A549 (cell line): ENCODE measurements at regions not wholly inside any gene's neighbourhood (a gene's known extent, or its start where the extent isn't known, plus 50 kb on each side); places are given as distances from the start of the nearest gene placed in this dataset.

Experiments
- ATAC-seq, 2 experiments: fragments of 200-7000 bp in 1 of 2; fragments of >200 bp in 1 of 2; cut with Nextera tagmentation in 1 of 2; cut with Tn5 transposase in 1 of 2; 3 replicates each; pipeline versions ENCODE4 v1.8.0 to v1.9.1; 2018 to 2020; ENCODE audit warnings: mild to moderate bottlenecking in 1 of 2, moderate library complexity in 1 of 2
- CTCF ChIA-PET: fragments of 300-600 bp; sonication (Branson Sonifier 250); formaldehyde crosslinking; extraction: SDS; loops from one replicate; lab custom pipeline; 2021; ENCODE audit warnings: antibody characterized with exemption, inconsistent platforms; lab: Yijun Ruan, JAX
- POLR2A ChIA-PET: fragments of 350-600 bp; formaldehyde crosslinking; extraction: SDS; loops from one replicate; lab custom pipeline; 2021; ENCODE audit warnings: antibody characterized with exemption, inconsistent platforms; lab: Yijun Ruan, JAX
- DNase-seq, 2 experiments: peaks; one replicate each; pipeline versions ENCODE4 v3.0.0 to v3.0.0-alpha.2; 2011 to 2016; ENCODE audit warnings: low read depth in 1 of 2, low spot score in 1 of 2
- FAIRE-seq: peaks from 2 replicates; lab custom pipeline; 2011; peaks lifted over from hg19 to GRCh38; lab: Jason Lieb, UNC
- H3K27ac ChIP-seq, 2 experiments: fragments of >200 bp; sonication (Bioruptor Twin); formaldehyde crosslinking; 3 replicates each; pipeline ENCODE4 v1.5.1; 2016 to 2017
- H3K4me1 ChIP-seq: fragments of >200 bp; sonication (Bioruptor Twin); formaldehyde crosslinking; 3 replicates; pipeline ENCODE4 v1.6.1; 2016
- H3K4me2 ChIP-seq: fragments of >200 bp; sonication (Bioruptor Twin); formaldehyde crosslinking; 3 replicates; pipeline ENCODE4 v1.6.1; 2016
- H3K4me3 ChIP-seq: fragments of >200 bp; sonication (Bioruptor Twin); formaldehyde crosslinking; 3 replicates; pipeline ENCODE4 v1.5.1; 2016
- H3K9me3 ChIP-seq: fragments of >200 bp; sonication (Bioruptor Twin); formaldehyde crosslinking; 3 replicates; pipeline ENCODE4 v1.6.1; 2016
- CBX2 ChIP-seq: fragments of 200-600 bp; sonication (generic); IDR thresholded peaks from 2 replicates; pipeline ENCODE4 v1.6.1; 2016; ENCODE audit warnings: low read depth, mild to moderate bottlenecking, borderline replicate concordance
- CEBPB ChIP-seq, 2 experiments: fragments of >200 bp in 1 of 2; sonication (Bioruptor Twin) in 1 of 2; formaldehyde crosslinking in 1 of 2; IDR thresholded peaks; 2 replicates each; pipeline ENCODE4 v1.6.1; 2012 to 2016
- CHD4 ChIP-seq: fragments of 200-600 bp; sonication (generic); IDR thresholded peaks from 2 replicates; pipeline ENCODE4 v1.6.1; 2016; ENCODE audit warnings: antibody characterized with exemption, mild to moderate bottlenecking, borderline replicate concordance
- EHMT2 ChIP-seq: fragments of 200-600 bp; sonication (generic); IDR thresholded peaks from 2 replicates; pipeline ENCODE4 v1.6.1; 2016; ENCODE audit warnings: antibody characterized with exemption, low read depth, mild to moderate bottlenecking, moderate library complexity
- EP300 ChIP-seq, 2 experiments: fragments of >200 bp; sonication (Bioruptor Twin); formaldehyde crosslinking; IDR thresholded peaks; 2 replicates in 1 of 2; 3 replicates in 1 of 2; pipeline ENCODE4 v1.6.1; 2016 to 2017
- FOSL2 ChIP-seq, 2 experiments: fragments of 450-650 bp in 1 of 2; fragments of >200 bp in 1 of 2; sonication (Bioruptor Twin) in 1 of 2; formaldehyde crosslinking; IDR thresholded peaks; 2 replicates each; pipeline versions ENCODE4 v1.5.0 to v1.6.1; 2016 to 2020; ENCODE audit warnings: mild to moderate bottlenecking in 1 of 2, moderate library complexity in 1 of 2
- GATA3 ChIP-seq: IDR thresholded peaks from 2 replicates; pipeline ENCODE4 v1.6.1; 2012; ENCODE audit warnings: borderline replicate concordance
- HDAC2 ChIP-seq: fragments of 200-600 bp; sonication (generic); IDR thresholded peaks from 2 replicates; pipeline ENCODE4 v1.6.1; 2016
- HOXB13 ChIP-seq: fragments of 250-450 bp; sonication (Bioruptor Pico); IDR thresholded peaks from 2 replicates; pipeline ENCODE4 v1.5.0; 2020; ENCODE audit warnings: low read depth, mild to moderate bottlenecking, moderate library complexity
- HOXB5 ChIP-seq: fragments of 250-450 bp; sonication (Bioruptor Pico); IDR thresholded peaks from 2 replicates; pipeline ENCODE4 v1.5.0; 2020; ENCODE audit warnings: mild to moderate bottlenecking, moderate library complexity
- JUN ChIP-seq, 2 experiments: fragments of >200 bp; sonication (Bioruptor Twin); formaldehyde crosslinking; IDR thresholded peaks; 2 replicates in 1 of 2; 3 replicates in 1 of 2; pipeline ENCODE4 v1.6.1; 2016 to 2017
- JUNB ChIP-seq: fragments of >200 bp; sonication (Bioruptor Twin); formaldehyde crosslinking; IDR thresholded peaks from 2 replicates; pipeline ENCODE4 v1.6.1; 2016
- KDM1A ChIP-seq: fragments of 200-600 bp; sonication (generic); IDR thresholded peaks from 2 replicates; pipeline ENCODE4 v1.6.1; 2016; ENCODE audit warnings: low read depth, mild to moderate bottlenecking
- KDM5A ChIP-seq: fragments of 200-600 bp; sonication (generic); IDR thresholded peaks from 2 replicates; pipeline ENCODE4 v1.6.1; 2016; ENCODE audit warnings: antibody characterized with exemption, mild to moderate bottlenecking
- MAFK ChIP-seq: fragments of 450-650 bp; IDR thresholded peaks from 2 replicates; pipeline ENCODE4 v1.6.1; 2014; ENCODE audit not compliant: partially characterized antibody
- MAZ ChIP-seq: fragments of 150-350 bp; IDR thresholded peaks from 2 replicates; pipeline ENCODE4 v1.6.1; 2014; ENCODE audit warnings: antibody characterized with exemption, low read depth, low read length, borderline replicate concordance
- MYC ChIP-seq: IDR thresholded peaks from 2 replicates; pipeline ENCODE4 v1.6.1; 2012; ENCODE audit warnings: mild to moderate bottlenecking, inconsistent platforms, low read length, improper control_type of control experiment, borderline replicate concordance
- NFE2L2 ChIP-seq: fragments of 150-350 bp; conservative IDR thresholded peaks from 2 replicates; pipeline ENCODE4 v1.6.1; 2014; ENCODE audit warnings: low read length
- NR3C1 ChIP-seq: fragments of >200 bp; sonication (Bioruptor Twin); formaldehyde crosslinking; IDR thresholded peaks from 3 replicates; pipeline ENCODE4 v1.6.1; 2017
- RAD21 ChIP-seq, 2 experiments: fragments of >200 bp in 1 of 2; sonication (Bioruptor Twin) in 1 of 2; formaldehyde crosslinking in 1 of 2; IDR thresholded peaks in 1 of 2; conservative IDR thresholded peaks in 1 of 2; 2 replicates in 1 of 2; 3 replicates in 1 of 2; pipeline ENCODE4 v1.6.1; 2012 to 2018; ENCODE audit warnings: inconsistent platforms in 1 of 2
- RNF2 ChIP-seq: fragments of 200-600 bp; sonication (generic); IDR thresholded peaks from 2 replicates; pipeline ENCODE4 v1.6.1; 2016; ENCODE audit warnings: low read depth, mild to moderate bottlenecking, antibody characterized with exemption, moderate library complexity, borderline replicate concordance
- SMC3 ChIP-seq: fragments of >200 bp; sonication (Bioruptor Twin); formaldehyde crosslinking; IDR thresholded peaks from 3 replicates; pipeline ENCODE4 v1.6.1; 2018; ENCODE audit warnings: inconsistent platforms
- ZNF302 ChIP-seq: fragments of 250-450 bp; sonication (Bioruptor Pico); IDR thresholded peaks from 2 replicates; pipeline ENCODE4 v1.9.0; 2021; ENCODE audit warnings: inconsistent platforms, mild to moderate bottlenecking, moderate library complexity
- ZSCAN20 ChIP-seq: fragments of 250-450 bp; sonication (Bioruptor Pico); IDR thresholded peaks from 2 replicates; pipeline ENCODE4 v1.8.0; 2022; ENCODE audit warnings: mild to moderate bottlenecking, moderate library complexity
- WGBS: methylation state at CpG from one replicate; pipeline ENCODE4 v1.1.6; 2017; ENCODE audit errors: missing lambda C conversion rate; 5-methylcytosine and 5-hydroxymethylcytosine counted together
- TF ChIP-seq, protein P1 (sequence below): fragments of 450-650 bp; IDR thresholded peaks from 2 replicates; pipeline ENCODE4 v1.6.1; 2014; ENCODE audit warnings: antibody characterized with exemption
- TF ChIP-seq, protein P2 (sequence below): fragments of >200 bp; sonication (Bioruptor Twin); formaldehyde crosslinking; IDR thresholded peaks from 3 replicates; pipeline ENCODE4 v1.5.1; 2016
- TF ChIP-seq, protein P3 (sequence below): IDR thresholded peaks from 2 replicates; pipeline ENCODE4 v1.6.1; 2012
- TF ChIP-seq, protein P4 (sequence below): fragments of 250-450 bp; sonication (Bioruptor Pico); IDR thresholded peaks from 2 replicates; pipeline ENCODE4 v1.5.0; 2021; ENCODE audit warnings: mild to moderate bottlenecking, moderate library complexity, borderline replicate concordance

DNA sequence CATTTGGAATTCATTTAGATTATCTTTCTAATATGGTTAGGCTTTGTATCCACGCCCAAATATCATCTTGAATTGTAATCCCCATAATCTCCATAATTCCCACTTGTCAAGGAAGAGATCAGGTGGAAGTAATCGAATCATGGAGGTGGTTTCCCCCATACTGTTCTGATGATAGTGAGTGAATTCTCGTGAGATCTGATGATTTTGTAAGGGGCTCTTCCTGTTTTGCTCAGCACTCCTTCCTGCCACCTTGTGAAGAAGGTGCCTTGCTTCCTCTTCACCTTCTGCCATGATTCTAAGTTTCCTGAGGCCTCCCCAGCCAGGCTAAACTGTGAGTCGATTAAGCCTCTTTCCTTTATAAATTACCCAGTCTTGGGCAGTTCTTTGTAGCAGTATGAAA, 527.5 kb upstream of the ARRDC3 start:
- DNase-seq: no peak
- CTCF ChIA-PET: no interaction called here
- WGBS: 62% methylated on average over 4 of the region's 4 CpGs
- ATAC-seq: no peak
- no peak overlapping the region for H3K27ac ChIP-seq
- H3K4me3 ChIP-seq: no peak overlapping the region
- H3K4me1 ChIP-seq: peaks cover 22% of the 10 kb centered on the region; the same call in 2 of the 3 replicates
- POLR2A ChIA-PET: no interaction called here
- TF ChIP-seq CEBPB (IDR thresholded peaks at IDR 0.05) (no peak), KDM5A (no peak), RAD21 (conservative IDR thresholded peaks at IDR 0.05 in 1 of 2, IDR thresholded peaks at IDR 0.05 in 1 of 2) (no peak), MYC (no peak), JUNB (no peak), MAZ (no peak), HOXB5 (no peak), HDAC2 (no peak), MAFK (no peak), CBX2 (no peak), SMC3 (no peak), HOXB13 (CRISPR knock-in tag) (no peak), NR3C1 (no peak), JUN (IDR thresholded peaks at IDR 0.05) (no peak), EHMT2 (no peak), GATA3 (no peak), CHD4 (no peak)
- TF ChIP-seq, protein P1, sequence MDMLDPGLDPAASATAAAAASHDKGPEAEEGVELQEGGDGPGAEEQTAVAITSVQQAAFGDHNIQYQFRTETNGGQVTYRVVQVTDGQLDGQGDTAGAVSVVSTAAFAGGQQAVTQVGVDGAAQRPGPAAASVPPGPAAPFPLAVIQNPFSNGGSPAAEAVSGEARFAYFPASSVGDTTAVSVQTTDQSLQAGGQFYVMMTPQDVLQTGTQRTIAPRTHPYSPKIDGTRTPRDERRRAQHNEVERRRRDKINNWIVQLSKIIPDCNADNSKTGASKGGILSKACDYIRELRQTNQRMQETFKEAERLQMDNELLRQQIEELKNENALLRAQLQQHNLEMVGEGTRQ: no peak
- H3K4me2 ChIP-seq: no peak overlapping the region
- FAIRE-seq: no peak
- H3K9me3 ChIP-seq: no peaks in the 10 kb centered on the region

DNA sequence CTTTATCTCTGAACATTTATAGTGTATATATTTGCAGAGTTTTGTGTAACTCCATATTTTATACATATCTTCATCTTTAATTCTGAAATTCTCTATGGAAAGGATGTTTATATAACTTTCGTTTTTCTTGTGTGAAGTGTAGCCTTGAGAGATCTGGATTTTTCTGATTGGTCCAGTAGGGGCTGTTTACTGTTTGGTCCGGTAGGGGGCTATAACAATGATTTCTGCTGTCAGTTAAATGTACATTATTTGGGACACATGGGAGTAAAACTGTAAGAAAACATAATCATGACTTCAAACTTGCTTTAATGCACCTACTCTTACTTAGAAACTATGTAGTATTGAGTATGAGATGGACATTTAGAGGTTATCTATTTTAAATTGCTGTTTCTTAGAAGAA, 527.1 kb upstream of the ARRDC3 start:
- DNase-seq (no peak), FAIRE-seq (no peak), ATAC-seq (no peak)
- POLR2A ChIA-PET: no interaction called here
- Histone ChIP-seq H3K4me3 (no peak overlapping the region), H3K27ac (no peak overlapping the region), H3K4me2 (no peak overlapping the region), H3K4me1 (peaks cover 24% of the 10 kb centered on the region; the same call in 2 of the 3 replicates), H3K9me3 (no peaks in the 10 kb centered on the region)
- no peak for TF ChIP-seq RNF2
- no peak for TF ChIP-seq NFE2L2
- TF ChIP-seq, protein P2, sequence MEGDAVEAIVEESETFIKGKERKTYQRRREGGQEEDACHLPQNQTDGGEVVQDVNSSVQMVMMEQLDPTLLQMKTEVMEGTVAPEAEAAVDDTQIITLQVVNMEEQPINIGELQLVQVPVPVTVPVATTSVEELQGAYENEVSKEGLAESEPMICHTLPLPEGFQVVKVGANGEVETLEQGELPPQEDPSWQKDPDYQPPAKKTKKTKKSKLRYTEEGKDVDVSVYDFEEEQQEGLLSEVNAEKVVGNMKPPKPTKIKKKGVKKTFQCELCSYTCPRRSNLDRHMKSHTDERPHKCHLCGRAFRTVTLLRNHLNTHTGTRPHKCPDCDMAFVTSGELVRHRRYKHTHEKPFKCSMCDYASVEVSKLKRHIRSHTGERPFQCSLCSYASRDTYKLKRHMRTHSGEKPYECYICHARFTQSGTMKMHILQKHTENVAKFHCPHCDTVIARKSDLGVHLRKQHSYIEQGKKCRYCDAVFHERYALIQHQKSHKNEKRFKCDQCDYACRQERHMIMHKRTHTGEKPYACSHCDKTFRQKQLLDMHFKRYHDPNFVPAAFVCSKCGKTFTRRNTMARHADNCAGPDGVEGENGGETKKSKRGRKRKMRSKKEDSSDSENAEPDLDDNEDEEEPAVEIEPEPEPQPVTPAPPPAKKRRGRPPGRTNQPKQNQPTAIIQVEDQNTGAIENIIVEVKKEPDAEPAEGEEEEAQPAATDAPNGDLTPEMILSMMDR: no peak
- TF ChIP-seq JUNB: no peak
- TF ChIP-seq, protein P3, sequence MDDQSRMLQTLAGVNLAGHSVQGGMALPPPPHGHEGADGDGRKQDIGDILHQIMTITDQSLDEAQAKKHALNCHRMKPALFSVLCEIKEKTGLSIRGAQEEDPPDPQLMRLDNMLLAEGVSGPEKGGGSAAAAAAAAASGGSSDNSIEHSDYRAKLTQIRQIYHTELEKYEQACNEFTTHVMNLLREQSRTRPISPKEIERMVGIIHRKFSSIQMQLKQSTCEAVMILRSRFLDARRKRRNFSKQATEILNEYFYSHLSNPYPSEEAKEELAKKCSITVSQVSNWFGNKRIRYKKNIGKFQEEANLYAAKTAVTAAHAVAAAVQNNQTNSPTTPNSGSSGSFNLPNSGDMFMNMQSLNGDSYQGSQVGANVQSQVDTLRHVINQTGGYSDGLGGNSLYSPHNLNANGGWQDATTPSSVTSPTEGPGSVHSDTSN: no peak
- TF ChIP-seq ZNF302 (CRISPR knock-in tag): no peak
- TF ChIP-seq EP300 (IDR thresholded peaks at IDR 0.05): no peak
- TF ChIP-seq MAFK: no peak
- TF ChIP-seq ZSCAN20: no peak
- TF ChIP-seq HOXB13 (CRISPR knock-in tag): no peak
- TF ChIP-seq NR3C1: no peak
- TF ChIP-seq, protein P4, sequence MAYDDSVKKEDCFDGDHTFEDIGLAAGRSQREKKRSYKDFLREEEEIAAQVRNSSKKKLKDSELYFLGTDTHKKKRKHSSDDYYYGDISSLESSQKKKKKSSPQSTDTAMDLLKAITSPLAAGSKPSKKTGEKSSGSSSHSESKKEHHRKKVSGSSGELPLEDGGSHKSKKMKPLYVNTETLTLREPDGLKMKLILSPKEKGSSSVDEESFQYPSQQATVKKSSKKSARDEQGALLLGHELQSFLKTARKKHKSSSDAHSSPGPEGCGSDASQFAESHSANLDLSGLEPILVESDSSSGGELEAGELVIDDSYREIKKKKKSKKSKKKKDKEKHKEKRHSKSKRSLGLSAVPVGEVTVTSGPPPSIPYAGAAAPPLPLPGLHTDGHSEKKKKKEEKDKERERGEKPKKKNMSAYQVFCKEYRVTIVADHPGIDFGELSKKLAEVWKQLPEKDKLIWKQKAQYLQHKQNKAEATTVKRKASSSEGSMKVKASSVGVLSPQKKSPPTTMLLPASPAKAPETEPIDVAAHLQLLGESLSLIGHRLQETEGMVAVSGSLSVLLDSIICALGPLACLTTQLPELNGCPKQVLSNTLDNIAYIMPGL (CRISPR knock-in tag): no peak
- no peak for TF ChIP-seq KDM1A
- no peak for TF ChIP-seq CBX2
- no peak for TF ChIP-seq HOXB5
- no peak for TF ChIP-seq KDM5A
- TF ChIP-seq FOSL2 (IDR thresholded peaks at IDR 0.05): no peak
- TF ChIP-seq FOSL2 (CRISPR knock-in tag; IDR thresholded peaks at IDR 0.05): no peak
- WGBS: 63% methylated on average over 2 of the region's 2 CpGs
- CTCF ChIA-PET: no interaction called here
